Right lung (tissue), 2 donors: ENCODE measurements at regions not wholly inside any gene's neighbourhood (a gene's known extent, or its start where the extent isn't known, plus 50 kb on each side); places are given as distances from the start of the nearest gene placed in this dataset.

Experiments
- DNase-seq, 2 donors: peaks; one replicate each; pipeline ENCODE4 v3.0.0-alpha.2; 2013

DNA sequence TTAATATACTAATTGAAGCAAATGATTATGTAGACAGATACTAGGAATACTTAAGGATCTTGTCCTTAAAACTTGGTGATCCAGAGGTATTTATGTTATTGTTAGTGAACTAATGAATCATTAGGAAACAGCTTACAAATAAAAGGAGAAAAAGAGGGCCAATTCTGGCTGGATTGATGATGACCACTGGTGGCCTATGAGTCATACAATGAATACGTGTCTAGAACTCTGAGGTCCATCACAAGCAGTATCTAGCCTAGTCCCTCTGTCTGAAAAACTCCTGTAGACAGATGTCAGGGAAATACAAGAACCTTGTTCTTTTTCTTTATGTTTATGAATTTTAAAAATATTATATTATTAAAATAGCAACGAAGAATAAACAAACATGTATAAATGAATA is 51.7 kb upstream of the RTL1 start:
- no peak for DNase-seq

DNA sequence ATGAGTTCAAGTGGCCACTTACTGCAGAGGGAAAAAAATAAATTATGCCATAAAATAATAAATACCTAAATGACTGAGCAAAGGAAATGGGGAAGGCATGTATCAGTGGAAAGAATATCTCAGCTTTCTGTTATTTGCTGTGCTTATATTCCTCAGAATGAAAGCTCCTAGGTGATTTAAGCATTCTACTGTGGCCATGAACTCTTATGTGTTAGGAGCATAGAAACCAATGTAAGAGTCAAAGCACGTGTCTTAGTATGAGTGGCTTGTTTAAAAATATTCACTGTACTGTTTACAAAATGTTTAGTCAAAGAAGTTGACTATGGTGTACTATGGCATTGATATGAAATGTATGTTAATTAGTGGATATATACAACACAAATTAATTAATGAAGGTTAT is 59.0 kb upstream of the RTL1 start:
- DNase-seq = no peak

DNA sequence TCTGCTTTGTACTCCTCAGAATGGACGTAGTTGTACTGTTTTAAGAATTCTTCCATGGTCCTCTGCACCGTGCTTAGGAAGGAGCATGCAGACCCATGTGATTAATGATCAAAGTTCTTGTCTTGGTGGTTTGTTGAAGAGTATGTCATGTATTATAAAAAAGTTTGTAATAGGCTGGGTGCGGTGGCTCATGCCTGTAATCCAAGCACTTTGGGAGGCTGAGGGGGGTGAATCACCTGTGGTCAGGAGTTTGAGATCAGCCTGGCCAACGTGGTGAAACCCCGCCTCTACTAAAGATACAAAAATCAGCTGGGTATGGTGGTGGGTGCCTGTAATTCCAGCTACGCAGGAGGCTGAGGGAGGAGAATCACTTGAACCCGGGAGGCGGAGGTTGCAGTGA is 61.8 kb upstream of the RTL1 start:
- no peak for DNase-seq

DNA sequence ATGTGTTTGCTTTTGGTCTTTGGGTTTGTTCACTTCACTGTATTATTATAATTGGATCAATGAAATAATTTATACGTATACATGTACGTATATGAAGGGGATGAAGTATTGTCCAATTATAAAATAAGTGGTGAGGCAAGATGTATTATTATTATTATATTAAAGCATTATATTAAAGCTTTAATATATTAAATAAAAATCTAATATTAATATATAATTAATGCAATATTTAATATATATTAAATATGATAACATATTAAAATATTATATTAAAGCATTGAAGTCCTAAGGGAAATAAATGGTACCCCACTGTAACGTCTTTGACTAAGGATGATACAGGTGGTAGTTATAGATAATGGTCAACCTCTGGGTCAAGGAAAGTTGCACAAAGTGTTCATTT is 63.7 kb upstream of the RTL1 start:
- DNase-seq = no peak

DNA sequence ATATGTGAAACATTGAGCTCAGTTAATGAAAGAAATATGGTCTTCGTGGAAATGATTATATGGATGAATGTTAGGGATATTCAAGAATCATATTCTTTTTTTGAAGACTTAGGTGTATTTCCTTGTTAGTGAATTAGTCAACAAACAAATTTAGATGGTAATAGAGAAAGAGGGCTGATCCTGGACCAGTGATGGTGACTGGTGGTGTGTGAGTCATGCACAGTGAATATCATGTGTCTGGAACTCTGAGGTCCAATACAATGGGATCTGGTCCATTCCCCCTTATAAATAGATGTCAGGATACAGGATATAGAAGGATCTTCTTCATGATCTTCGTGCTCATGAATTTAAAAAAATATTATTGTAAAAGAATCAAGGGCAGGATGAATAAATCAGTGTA is 64.4 kb upstream of the RTL1 start:
- no peak for DNase-seq

DNA sequence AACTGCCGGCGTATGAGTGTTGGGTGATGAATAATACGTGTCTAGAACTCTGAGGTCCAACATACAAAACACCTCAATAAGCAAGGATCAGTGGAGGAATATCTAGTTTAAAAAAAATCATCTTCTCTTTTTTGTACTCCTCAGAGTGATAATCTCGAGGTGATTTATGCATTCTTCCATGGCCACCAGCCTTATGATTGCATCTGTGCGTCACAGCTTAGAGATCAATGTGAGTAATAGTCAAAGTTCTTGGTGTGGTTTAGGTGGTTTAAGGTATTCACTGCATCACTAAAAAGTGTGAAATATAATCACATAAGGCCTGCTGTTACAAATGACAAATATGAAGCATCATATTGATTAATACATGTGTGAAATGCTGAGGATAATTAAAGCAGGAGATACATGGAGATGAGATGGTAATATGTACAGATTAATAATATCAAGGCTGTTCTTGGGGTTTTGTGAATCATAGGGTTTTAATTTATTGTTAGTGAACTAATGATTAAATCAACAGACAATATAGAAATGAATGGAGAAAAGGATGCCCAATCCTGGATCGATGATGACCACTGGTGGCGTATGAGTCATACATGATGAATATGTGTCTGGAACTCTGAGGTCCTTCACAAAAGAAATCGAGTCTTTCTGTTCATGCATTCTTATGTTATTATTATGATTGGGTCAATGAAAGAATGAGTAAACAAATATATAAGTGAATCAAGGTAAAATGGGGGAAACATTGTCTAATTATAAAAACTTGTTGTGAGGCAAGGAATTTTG is 68.8 kb upstream of the RTL1 start:
- DNase-seq = no peak

DNA sequence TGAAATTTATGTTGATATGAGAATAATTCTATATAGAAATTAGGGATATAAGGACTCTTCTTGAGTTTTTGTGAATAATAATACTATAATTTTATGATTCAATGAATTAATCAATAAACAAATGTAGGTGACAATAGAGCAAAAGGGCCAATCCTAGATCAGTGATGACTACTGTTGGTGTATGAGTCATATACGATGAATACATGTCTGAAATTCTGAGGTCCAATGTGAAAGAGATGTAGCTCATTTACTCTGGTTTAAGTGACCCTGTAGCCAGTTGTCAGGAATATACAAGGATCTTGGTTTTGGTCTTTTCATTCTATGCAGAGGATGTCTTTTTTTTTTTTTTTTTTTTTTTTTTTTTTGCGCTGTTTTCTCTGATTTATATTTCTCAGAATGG is 72.1 kb upstream of the RTL1 start:
- no peak for DNase-seq

DNA sequence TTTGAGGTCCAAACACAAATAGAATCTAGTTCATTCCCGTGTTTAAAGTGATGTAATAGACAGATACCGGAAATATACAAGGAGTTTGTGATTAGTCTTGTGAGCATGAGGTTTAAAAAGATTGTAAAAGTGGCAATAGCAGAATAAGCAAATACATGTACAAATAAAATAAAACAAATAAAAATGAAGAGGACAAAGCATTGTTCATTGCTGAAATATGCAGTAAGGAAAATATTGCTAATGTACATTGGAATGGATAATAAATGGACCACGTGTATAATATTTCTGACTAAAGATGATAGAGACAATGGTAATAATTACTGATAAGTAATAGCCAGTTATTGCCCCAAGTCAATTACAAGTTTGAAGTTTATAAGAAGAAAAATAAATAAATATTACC is 75.6 kb upstream of the RTL1 start:
- no peak for DNase-seq

DNA sequence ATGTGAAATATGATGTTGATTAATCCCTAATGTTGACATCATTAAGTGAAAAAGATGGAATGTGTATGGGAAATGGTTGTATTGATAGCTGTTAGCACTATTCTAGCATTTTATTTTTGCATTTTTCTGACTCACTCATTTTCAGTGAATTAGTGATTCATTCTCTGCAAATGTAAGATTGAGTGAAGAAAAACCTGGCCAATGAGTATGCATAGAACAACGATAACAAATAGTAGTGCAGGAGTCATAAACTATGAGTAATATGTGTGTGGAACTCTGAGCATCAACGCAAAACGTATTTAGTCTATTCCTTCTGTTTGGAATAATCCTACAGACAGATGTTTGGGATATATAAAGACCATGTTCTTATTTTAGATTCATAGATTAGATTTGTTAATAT is 76.3 kb upstream of the RTL1 start:
- no peak for DNase-seq

DNA sequence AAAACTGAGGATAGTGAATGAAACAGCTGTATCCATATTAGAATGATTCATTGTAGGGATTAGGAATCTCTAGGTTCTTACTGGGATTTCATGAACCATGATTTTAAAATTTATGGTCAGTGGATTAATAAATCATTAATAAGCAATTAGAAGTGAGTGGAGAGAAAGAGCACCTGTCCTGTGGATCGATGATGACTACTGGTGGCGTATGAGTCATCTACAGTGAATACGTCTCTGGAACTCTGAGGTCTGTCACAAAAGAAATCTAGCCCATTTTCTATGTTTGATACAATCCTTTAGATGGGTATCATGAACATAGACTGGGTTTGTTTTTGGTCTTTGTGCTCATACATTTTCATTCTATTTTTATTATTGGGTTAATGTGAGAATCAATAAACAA is 77.3 kb upstream of the RTL1 start:
- DNase-seq = no peak

DNA sequence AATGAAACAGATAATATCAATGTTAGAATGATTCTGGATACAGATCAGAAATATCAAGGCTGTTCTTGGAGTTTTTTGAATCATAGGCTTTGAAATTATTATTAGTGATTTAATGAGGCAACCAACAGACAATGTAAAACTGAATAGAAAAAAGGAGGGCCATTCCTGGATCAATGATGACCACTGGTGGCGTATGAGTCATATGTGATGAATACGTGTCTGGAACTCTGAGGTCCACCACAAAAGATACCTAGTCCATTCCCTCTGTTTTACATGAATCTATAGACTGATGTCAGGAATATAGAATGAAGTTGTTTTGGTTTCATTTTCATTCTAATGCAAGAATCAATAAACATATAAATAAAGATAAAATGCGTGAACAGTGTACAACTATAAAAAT is 78.3 kb upstream of the RTL1 start:
- no peak for DNase-seq

DNA sequence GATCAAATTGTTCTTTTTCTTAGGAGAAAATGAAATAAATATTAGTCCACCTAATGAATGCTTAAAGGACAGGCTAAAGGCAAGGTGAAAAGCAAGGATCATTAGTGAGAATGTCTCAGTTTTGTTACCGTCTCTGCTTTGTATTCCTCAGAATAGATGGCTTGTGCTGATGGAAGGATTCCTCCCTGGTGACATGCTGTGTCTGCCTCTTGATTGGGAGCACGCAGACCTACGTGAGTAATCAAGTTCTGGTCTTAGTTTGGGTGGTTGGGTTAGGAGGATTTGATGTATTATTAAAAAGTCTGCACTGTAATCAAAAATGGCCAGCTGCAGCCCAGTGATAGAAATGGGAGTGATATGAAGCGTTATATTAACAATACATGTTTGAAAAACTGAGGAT is 78.8 kb upstream of the RTL1 start:
- DNase-seq = no peak

DNA sequence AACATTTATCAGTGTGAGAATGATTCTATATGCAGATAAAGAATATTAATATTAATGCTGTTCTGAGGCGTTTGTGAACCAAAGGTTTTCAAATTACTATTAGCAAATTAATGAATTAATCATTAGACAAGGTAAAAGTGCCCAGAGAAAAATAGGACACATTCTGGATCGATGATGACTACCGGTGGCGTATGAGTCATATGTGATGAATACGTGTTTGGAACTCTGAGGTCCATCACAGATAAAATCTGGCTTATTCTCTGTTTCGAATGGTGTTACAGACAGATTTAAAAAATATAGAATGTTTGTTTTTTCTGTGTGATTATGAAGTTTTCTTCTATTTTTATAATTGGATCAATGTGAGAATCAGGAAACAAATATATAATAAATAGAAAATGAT is 79.2 kb upstream of the RTL1 start:
- DNase-seq = no peak

DNA sequence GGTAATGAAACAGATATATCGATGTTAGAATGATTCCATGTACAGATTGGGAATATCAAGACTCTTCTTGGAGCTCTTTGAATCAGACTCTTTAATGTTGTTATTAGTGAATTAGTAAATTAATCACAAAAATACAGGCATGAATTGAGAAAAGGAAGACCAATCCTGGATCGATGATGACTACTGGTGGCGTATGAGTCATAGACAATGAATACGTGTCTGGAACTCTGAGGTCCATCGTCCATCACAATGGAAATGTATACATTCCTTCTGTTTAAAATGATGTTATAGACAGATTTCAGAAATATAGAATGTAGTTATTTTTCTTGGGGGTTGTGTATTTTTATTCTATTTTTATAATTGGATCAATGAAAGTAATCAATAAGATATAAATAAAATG is 80.2 kb upstream of the RTL1 start:
- no peak for DNase-seq

DNA sequence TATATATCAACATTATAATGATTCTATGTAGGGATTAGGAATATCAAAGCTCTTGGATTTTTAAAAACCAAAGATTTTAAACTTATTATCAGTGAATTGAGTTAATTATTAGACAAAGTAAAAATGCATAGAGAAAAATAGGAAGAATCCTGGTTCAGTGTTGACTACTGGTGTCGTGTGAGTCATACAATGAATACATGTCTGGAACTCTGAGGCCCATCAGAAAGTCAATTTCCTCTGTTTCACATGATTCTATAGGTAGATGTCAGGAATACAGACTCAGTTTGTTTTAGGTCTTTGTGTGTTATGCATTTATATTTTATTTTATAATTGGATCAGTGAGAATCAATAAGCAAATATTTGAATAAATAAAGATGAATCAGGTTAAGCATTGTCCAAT is 84.5 kb upstream of the RTL1 start:
- DNase-seq = no peak

DNA sequence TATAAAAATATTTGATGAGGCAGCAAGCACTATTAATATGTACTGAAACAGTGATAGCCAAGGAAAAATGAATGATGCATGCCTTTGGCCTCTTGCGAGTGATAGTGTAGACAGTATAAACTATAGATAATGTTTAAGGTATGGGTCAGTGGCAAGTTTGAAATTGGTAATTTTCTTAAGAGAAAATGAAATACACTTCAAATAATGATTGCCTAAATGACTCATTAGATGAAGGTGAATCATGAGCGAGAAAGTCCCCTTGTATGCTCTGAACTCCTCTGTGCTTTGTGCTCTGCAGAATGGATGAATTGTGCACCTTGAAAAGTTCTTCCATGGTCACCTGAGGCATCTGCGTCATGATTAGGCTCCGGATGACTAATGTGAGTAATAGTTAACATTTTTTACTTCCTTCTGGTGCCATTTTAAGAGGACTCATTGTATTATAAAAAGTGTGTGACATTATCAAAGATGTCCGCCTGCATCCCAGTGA is 84.9 kb upstream of the RTL1 start:
- no peak for DNase-seq

DNA sequence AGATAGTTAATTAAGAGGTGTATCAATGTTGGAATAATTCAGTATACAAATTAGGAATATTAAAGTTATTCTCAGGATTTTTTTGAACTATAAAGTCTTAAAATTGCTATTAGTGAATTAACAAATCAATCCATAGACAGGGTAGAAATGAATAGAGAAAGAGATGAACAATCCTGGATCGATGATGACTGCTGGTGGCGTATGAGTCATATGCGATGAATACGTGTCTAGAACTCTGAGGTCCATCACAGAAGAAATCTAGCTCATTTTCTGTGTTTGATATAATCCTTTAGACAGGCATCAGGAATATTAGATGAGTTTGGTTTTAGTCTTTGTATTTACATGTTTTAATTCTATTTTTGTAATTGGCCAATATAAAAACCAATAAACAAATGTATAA is 85.4 kb upstream of the RTL1 start:
- DNase-seq = no peak

DNA sequence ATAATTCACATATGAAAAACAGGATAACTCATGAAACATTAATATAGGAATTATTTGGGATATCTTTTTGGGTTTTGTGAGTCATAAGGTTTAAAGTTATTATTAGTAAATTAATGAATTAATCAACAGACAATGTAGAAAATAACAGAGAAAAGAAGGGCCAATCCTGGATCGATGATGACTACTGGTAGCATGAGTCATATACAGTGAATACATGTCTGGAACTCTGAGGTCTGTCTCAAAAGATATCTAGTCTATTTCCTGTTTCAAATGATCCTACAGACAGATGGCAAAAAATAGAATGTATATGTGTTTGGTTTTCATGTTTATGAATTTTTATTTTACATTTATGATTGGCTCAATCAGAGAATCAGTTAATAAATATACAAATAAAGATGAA is 86.4 kb upstream of the RTL1 start:
- DNase-seq = no peak

DNA sequence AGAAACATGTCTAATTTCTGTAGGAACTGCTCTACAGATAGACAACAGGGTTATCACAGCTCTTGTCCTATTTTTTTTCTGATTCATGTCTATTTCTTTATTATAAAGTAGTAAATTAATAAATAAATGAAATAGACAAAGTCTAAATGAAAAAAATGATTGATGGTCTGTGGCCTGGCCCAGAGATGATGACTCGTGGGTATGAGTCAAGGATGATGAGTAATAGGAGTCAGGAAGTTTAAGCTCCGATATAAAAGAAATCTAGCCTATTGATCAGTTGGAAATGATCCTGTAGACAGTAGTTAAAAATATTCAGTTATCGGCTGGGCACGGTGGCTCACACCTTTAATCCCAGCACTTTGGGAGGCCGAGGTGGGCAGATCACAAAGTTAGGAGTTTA is 90.6 kb upstream of the RTL1 start:
- no peak for DNase-seq

DNA sequence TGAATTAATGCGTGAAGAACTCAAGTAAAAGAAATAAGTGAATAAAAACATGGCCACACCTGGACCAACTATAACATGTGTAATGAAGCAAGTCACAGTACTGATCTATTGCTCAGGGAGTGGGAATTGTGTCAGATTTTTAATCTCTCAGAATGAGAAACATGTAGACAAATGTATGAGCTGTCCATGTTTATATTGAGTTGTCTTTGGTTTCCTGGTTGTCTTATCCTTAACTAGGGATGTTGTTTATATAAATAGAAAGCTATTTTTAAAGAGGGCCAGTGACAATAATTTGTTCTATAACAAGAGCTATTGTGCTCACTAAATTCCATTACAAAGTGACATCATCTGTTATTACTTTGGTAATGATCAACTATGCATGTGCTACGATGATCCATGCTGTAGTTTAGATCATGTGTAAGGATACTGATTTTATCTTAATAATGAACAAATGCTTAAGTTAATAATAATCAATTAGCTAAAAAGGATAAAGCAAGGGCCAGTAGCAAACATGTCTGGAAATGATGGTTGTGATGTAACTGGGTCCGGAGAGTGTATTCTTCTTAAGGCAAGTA is 91.3 kb upstream of the RTL1 start:
- no peak for DNase-seq

DNA sequence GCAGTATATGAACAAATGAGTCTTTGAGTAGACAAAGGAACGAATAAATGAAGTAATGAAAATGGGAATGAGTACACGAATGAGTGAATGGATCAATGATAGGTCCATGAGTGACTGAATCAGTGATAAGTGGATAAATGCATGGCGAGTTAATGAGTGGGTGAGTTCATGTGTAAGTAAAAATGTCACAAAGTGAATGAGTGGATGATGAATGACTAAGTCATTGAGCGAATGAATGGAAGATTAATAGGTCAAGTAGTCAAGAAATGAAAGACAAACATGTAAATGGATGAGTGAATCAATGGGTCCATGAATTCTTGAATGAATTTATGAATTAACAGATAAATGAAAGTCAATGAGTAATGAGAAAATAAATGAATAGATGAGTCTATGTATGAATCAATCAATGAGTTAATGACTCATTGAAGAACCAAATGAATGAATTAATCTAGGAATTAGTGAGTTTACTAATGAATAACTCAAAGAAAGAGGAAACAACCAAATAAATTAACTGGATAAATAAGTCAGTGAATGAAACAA is 97.3 kb upstream of the RTL1 start:
- no peak for DNase-seq

DNA sequence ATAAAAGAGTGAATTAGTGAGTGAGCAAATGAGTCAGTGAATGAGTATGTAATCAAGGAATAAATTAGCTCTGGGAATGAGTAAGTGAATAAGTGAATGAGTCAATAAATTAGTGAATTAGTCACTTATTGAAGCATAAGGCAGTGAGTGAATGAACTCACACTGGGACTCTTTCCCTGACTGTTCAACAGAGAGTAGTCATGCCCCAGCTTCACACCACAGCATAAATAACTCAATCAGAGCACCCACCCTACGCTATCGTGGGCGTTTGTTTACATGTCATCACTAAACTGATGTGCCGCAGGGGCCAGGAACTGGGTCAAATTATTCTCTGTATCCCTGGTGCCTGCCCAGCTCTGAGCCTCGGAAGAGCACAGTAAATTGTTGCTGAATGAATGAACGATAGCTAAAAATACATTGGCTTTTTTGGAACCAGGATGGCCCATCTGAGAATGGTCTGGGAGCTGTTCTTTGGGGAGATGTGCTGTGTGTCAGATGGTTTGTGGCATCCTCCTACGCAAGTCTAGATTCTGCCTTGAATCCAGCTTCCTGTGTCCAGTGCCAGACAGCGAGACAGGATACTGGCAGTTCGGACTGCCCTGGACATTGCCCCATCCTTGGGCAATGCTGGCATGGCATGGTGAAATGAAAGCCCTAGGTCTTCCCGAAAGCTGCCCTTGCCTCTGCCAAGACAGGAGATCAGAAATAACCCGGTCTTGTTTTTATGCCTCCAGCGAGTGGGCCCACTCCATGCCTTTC is 98.0 kb upstream of the RTL1 start:
- no peak for DNase-seq

DNA sequence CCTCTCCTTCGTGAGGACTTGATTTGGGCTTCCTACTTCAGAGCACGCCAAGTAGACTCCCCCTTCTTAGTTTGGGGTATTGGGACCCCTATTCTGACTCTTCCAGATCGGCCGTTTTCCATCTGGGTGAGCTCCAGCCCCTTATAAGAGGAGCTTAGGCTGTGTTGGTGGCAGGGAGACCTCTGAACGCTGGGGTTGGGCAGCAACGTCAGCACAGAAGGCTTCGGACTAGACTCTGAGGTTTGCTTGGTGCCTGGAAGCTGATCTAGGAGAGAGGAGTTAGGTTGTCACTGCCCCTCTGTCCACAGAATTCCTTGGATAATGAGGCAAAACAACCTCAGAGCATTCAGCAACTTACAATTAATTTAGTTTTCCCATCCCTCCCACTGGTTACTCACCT is 99.2 kb upstream of the RTL1 start:
- DNase-seq = no peak
